HT-29 (cell line): ENCODE measurements at regions not wholly inside any gene's neighbourhood (a gene's known extent, or its start where the extent isn't known, plus 50 kb on each side); places are given as distances from the start of the nearest gene placed in this dataset.

Source experiments
- DNase-seq: peaks from one replicate; pipeline ENCODE4 v3.0.0-alpha.2; 2015; ENCODE audit warnings: low spot score

GRCh38 chr5:107216587-107216986 is 454.1 kb downstream of the EFNA5 start:
- no peak for DNase-seq

- peak; percentile 4 for DNase-seq
Measured at GRCh38 chr5:107215611-107216010, 455.1 kb downstream of the EFNA5 start.

- no peak for DNase-seq
Measured at GRCh38 chr5:107213025-107213424, 457.7 kb downstream of the EFNA5 start.

GRCh38 chr5:107211630-107212029 is 459.1 kb downstream of the EFNA5 start:
- DNase-seq, result no peak

GRCh38 chr5:107208867-107209266 is 461.9 kb downstream of the EFNA5 start:
- no peak for DNase-seq

GRCh38 chr5:107204413-107204812 is 466.3 kb downstream of the EFNA5 start:
- no peak for DNase-seq

- no peak for DNase-seq
Measured at GRCh38 chr5:107203243-107203642, 467.5 kb downstream of the EFNA5 start.

GRCh38 chr5:107199756-107200155 is 471.0 kb downstream of the EFNA5 start:
- no peak for DNase-seq

GRCh38 chr5:107196500-107197059 is 474.2 kb downstream of the EFNA5 start:
- DNase-seq, result no peak

GRCh38 chr5:107195890-107196395 is 474.8 kb downstream of the EFNA5 start:
- no peak for DNase-seq

GRCh38 chr5:107184871-107185270 is 485.9 kb downstream of the EFNA5 start:
- no peak for DNase-seq

GRCh38 chr5:107184066-107184465 is 486.7 kb downstream of the EFNA5 start:
- no peak for DNase-seq

GRCh38 chr5:107170620-107171019 is 500.1 kb downstream of the EFNA5 start:
- DNase-seq, result no peak

GRCh38 chr5:107169867-107170266 is 500.9 kb downstream of the EFNA5 start:
- no peak for DNase-seq

GRCh38 chr5:107168848-107169752 is 501.6 kb downstream of the EFNA5 start:
- DNase-seq, result no peak

- DNase-seq, result no peak
Measured at GRCh38 chr5:107168086-107168485, 502.7 kb downstream of the EFNA5 start.

- no peak for DNase-seq
Measured at GRCh38 chr5:107165296-107165695, 505.4 kb downstream of the EFNA5 start.

- DNase-seq, result no peak
Measured at GRCh38 chr5:107157809-107158208, 512.9 kb downstream of the EFNA5 start.

- DNase-seq, result no peak
Measured at GRCh38 chr5:107155707-107156106, 515.0 kb downstream of the EFNA5 start.

GRCh38 chr5:107154593-107154992 is 516.1 kb downstream of the EFNA5 start:
- DNase-seq, result no peak

GRCh38 chr5:107153283-107153682 is 517.5 kb downstream of the EFNA5 start:
- DNase-seq, result no peak

GRCh38 chr5:107149243-107150005 is 521.3 kb downstream of the EFNA5 start:
- DNase-seq, result no peak
